HEK293 (cell line): ENCODE measurements at regions not wholly inside any gene's neighbourhood (a gene's known extent, or its start where the extent isn't known, plus 50 kb on each side); places are given as distances from the start of the nearest gene placed in this dataset.

Source experiments
- CTCF ChIA-PET: fragments of 350-600 bp; formaldehyde crosslinking; extraction: SDS; loops from one replicate; lab custom pipeline; 2021; ENCODE audit warnings: antibody characterized with exemption; lab: Yijun Ruan, JAX
- POLR2A ChIA-PET: fragments of 300-600 bp; formaldehyde crosslinking; extraction: SDS; loops from one replicate; lab custom pipeline; 2020; ENCODE audit warnings: antibody characterized with exemption, inconsistent platforms; lab: Yijun Ruan, JAX
- H3K27ac ChIP-seq: fragments of 200-500 bp; sonication (Bioruptor generic); 2 replicates; pipeline ENCODE4 v1.5.1; 2014; ENCODE audit warnings: low read depth, low read length, control low read depth, inconsistent platforms; ENCODE audit errors: extremely low read depth
- H3K36me3 ChIP-seq, 2 experiments: fragments of 200-500 bp in 1 of 2; sonication (Bioruptor generic) in 1 of 2; 1 replicate in 1 of 2; 2 replicates in 1 of 2; pipeline ENCODE4 v1.5.1; 2014 to 2017; ENCODE audit warnings: inconsistent platforms in 2 of 2, low read length in 2 of 2; ENCODE audit not compliant: control insufficient read depth in 2 of 2, insufficient read depth in 1 of 2
- H3K4me1 ChIP-seq: fragments of 200-500 bp; sonication (Bioruptor generic); 2 replicates; pipeline ENCODE4 v1.5.1; 2014; ENCODE audit warnings: mild to moderate bottlenecking, low read length, inconsistent platforms; ENCODE audit not compliant: control insufficient read depth, insufficient read depth
- H3K4me3 ChIP-seq: 2 replicates; pipeline ENCODE4 v1.5.1; 2011; ENCODE audit warnings: low read depth, mild to moderate bottlenecking, control low read depth, low read length, moderate library complexity
- H3K9me3 ChIP-seq: fragments of 200-500 bp; sonication (Bioruptor generic); 2 replicates; pipeline ENCODE4 v1.5.1; 2014; ENCODE audit warnings: low read depth, low read length, inconsistent platforms; ENCODE audit not compliant: control insufficient read depth, insufficient read depth
- FEZF1 ChIP-seq: fragments of 450-650 bp; formaldehyde crosslinking; IDR thresholded peaks from 2 replicates; pipeline ENCODE4 v1.5.1; 2016; ENCODE audit warnings: missing biosample characterization, missing genetic modification characterization
- GLIS1 ChIP-seq: fragments of 450-650 bp; formaldehyde crosslinking; IDR thresholded peaks from 2 replicates; pipeline ENCODE4 v1.5.1; 2016; ENCODE audit warnings: missing biosample characterization, missing genetic modification characterization
- KLF7 ChIP-seq: fragments of 450-650 bp; formaldehyde crosslinking; IDR thresholded peaks from 2 replicates; pipeline ENCODE4 v1.5.1; 2016; ENCODE audit warnings: missing biosample characterization, missing genetic modification characterization, borderline replicate concordance
- SP2 ChIP-seq: fragments of 450-650 bp; formaldehyde crosslinking; IDR thresholded peaks from 2 replicates; pipeline ENCODE4 v1.5.1; 2016; ENCODE audit warnings: missing biosample characterization, missing genetic modification characterization
- TRIM28 ChIP-seq: IDR thresholded peaks from 2 replicates; pipeline ENCODE4 v1.6.1; 2011; ENCODE audit warnings: low read length, control low read depth, borderline replicate concordance
- ZNF121 ChIP-seq: fragments of 450-650 bp; formaldehyde crosslinking; IDR thresholded peaks from 2 replicates; pipeline ENCODE4 v1.5.1; 2016; ENCODE audit warnings: missing biosample characterization, missing genetic modification characterization
- ZNF140 ChIP-seq: fragments of 450-650 bp; formaldehyde crosslinking; IDR thresholded peaks from 2 replicates; pipeline ENCODE4 v1.5.1; 2016; ENCODE audit warnings: missing biosample characterization, missing genetic modification characterization
- ZNF157 ChIP-seq: fragments of 450-650 bp; formaldehyde crosslinking; IDR thresholded peaks from 2 replicates; pipeline ENCODE4 v1.5.1; 2016; ENCODE audit warnings: missing biosample characterization, missing genetic modification characterization
- ZNF223 ChIP-seq: fragments of 450-650 bp; formaldehyde crosslinking; IDR thresholded peaks from 2 replicates; pipeline ENCODE4 v1.5.1; 2016; ENCODE audit warnings: missing biosample characterization, missing genetic modification characterization
- ZNF354C ChIP-seq: fragments of 450-650 bp; formaldehyde crosslinking; IDR thresholded peaks from 2 replicates; pipeline ENCODE4 v1.5.1; 2016; ENCODE audit warnings: missing biosample characterization, missing genetic modification characterization, low read depth, borderline replicate concordance
- ZNF37A ChIP-seq: fragments of 450-650 bp; IDR thresholded peaks from 2 replicates; pipeline ENCODE4 v1.5.1; 2018; ENCODE audit warnings: missing biosample characterization, missing genetic modification characterization
- ZNF404 ChIP-seq: fragments of 450-650 bp; formaldehyde crosslinking; IDR thresholded peaks from 2 replicates; pipeline ENCODE4 v1.5.1; 2017; ENCODE audit warnings: missing biosample characterization, missing genetic modification characterization
- ZNF514 ChIP-seq: fragments of 450-650 bp; formaldehyde crosslinking; IDR thresholded peaks from 2 replicates; pipeline ENCODE4 v1.5.1; 2016; ENCODE audit warnings: missing biosample characterization, missing genetic modification characterization
- ZNF623 ChIP-seq: fragments of 450-650 bp; formaldehyde crosslinking; IDR thresholded peaks from 2 replicates; pipeline ENCODE4 v1.5.1; 2016; ENCODE audit warnings: missing biosample characterization, missing genetic modification characterization
- ZNF629 ChIP-seq: fragments of 450-650 bp; formaldehyde crosslinking; IDR thresholded peaks from 2 replicates; pipeline ENCODE4 v1.5.1; 2017; ENCODE audit warnings: missing biosample characterization, missing genetic modification characterization
- ZNF777 ChIP-seq: fragments of 450-650 bp; formaldehyde crosslinking; IDR thresholded peaks from 2 replicates; pipeline ENCODE4 v1.5.1; 2017; ENCODE audit warnings: missing biosample characterization, missing genetic modification characterization, borderline replicate concordance
- ZNF785 ChIP-seq: fragments of 450-650 bp; formaldehyde crosslinking; IDR thresholded peaks from 2 replicates; pipeline ENCODE4 v1.5.1; 2016; ENCODE audit warnings: missing biosample characterization, missing genetic modification characterization
- ZNF791 ChIP-seq: fragments of 450-650 bp; formaldehyde crosslinking; IDR thresholded peaks from 2 replicates; pipeline ENCODE4 v1.5.1; 2016; ENCODE audit warnings: missing biosample characterization, missing genetic modification characterization
- TF ChIP-seq, protein P1 (sequence below): fragments of 450-650 bp; formaldehyde crosslinking; optimal IDR thresholded peaks from 2 replicates; pipeline ENCODE3; 2016; ENCODE audit warnings: missing biosample characterization, mild to moderate bottlenecking, missing genetic modification characterization
- TF ChIP-seq, protein P2 (sequence below): fragments of 450-650 bp; formaldehyde crosslinking; IDR thresholded peaks from 2 replicates; pipeline ENCODE4 v1.5.1; 2017; ENCODE audit warnings: missing biosample characterization, mild to moderate bottlenecking, missing genetic modification characterization, moderate library complexity
- TF ChIP-seq, protein P3 (sequence below): fragments of 450-650 bp; formaldehyde crosslinking; IDR thresholded peaks from 2 replicates; pipeline ENCODE4 v1.5.1; 2016; ENCODE audit warnings: missing biosample characterization, missing genetic modification characterization, low read depth
- TF ChIP-seq, protein P4 (sequence below): fragments of 450-650 bp; IDR thresholded peaks from 2 replicates; pipeline ENCODE4 v1.5.1; 2018; ENCODE audit warnings: missing biosample characterization, mild to moderate bottlenecking, missing genetic modification characterization
- TF ChIP-seq, protein P5 (sequence below): fragments of 450-650 bp; formaldehyde crosslinking; IDR thresholded peaks from 2 replicates; pipeline ENCODE4 v1.5.1; 2017; ENCODE audit warnings: missing biosample characterization, missing genetic modification characterization
- TF ChIP-seq, protein P6 (sequence below): fragments of 450-650 bp; formaldehyde crosslinking; IDR thresholded peaks from 2 replicates; pipeline ENCODE4 v1.5.0; 2017; ENCODE audit warnings: missing biosample characterization, missing genetic modification characterization, borderline replicate concordance

DNA sequence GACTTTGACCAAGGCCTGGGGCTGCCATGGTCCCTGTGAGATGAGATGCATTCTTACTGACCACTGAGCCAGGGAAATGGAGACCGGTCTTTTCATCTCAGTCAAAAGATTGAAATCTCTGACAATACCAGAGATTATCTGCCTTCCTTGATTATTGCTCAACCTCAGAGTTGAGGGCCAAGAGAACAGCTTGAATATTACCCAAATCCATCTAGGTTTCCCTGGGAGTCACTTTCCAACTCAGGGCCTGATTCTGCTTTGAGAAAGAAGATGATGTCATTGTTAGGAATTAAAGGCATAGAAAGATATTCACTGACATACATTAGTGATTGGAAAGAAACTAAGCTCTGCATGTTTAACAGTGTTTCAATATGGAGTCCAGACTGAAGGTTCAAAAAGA, 515.9 kb upstream of the TBX3 start:
- no peaks in the 10 kb centered on the region for H3K9me3 ChIP-seq
- CTCF ChIA-PET, result interaction anchor here (0.9 to 1.0 kb wide), 2 partner anchors 11 to 33 kb away, joined by 3 read pairs; no protein-coding TSS in a partner anchor
- POLR2A ChIA-PET, result interaction anchor here (0.8 kb wide), 1 partner anchor 516 kb away, joined by 3 read pairs; the partner anchor contains the start of gene TBX3
- H3K27ac ChIP-seq, result no peak overlapping the region
- TF ChIP-seq ZNF785 (tag by site-specific recombination), result no peak
- TF ChIP-seq, protein P1, sequence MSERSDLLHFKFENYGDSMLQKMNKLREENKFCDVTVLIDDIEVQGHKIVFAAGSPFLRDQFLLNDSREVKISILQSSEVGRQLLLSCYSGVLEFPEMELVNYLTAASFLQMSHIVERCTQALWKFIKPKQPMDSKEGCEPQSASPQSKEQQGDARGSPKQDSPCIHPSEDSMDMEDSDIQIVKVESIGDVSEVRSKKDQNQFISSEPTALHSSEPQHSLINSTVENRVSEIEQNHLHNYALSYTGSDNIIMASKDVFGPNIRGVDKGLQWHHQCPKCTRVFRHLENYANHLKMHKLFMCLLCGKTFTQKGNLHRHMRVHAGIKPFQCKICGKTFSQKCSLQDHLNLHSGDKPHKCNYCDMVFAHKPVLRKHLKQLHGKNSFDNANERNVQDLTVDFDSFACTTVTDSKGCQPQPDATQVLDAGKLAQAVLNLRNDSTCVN (tag by site-specific recombination), result no peak
- TF ChIP-seq, protein P2, sequence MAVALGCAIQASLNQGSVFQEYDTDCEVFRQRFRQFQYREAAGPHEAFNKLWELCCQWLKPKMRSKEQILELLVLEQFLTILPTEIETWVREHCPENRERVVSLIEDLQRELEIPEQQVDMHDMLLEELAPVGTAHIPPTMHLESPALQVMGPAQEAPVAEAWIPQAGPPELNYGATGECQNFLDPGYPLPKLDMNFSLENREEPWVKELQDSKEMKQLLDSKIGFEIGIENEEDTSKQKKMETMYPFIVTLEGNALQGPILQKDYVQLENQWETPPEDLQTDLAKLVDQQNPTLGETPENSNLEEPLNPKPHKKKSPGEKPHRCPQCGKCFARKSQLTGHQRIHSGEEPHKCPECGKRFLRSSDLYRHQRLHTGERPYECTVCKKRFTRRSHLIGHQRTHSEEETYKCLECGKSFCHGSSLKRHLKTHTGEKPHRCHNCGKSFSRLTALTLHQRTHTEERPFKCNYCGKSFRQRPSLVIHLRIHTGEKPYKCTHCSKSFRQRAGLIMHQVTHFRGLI (tag by site-specific recombination), result no peak
- TF ChIP-seq, protein P3, sequence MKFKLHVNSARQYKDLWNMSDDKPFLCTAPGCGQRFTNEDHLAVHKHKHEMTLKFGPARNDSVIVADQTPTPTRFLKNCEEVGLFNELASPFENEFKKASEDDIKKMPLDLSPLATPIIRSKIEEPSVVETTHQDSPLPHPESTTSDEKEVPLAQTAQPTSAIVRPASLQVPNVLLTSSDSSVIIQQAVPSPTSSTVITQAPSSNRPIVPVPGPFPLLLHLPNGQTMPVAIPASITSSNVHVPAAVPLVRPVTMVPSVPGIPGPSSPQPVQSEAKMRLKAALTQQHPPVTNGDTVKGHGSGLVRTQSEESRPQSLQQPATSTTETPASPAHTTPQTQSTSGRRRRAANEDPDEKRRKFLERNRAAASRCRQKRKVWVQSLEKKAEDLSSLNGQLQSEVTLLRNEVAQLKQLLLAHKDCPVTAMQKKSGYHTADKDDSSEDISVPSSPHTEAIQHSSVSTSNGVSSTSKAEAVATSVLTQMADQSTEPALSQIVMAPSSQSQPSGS (tag by site-specific recombination), result peak; percentile 94
- no peak for TF ChIP-seq TRIM28
- TF ChIP-seq ZNF37A, result no peak
- no peak for TF ChIP-seq ZNF223
- TF ChIP-seq SP2 (tag by site-specific recombination), result no peak
- 0 out of 2 replicates have a peak, but pooled peaks have one; percentile 18 for TF ChIP-seq ZNF629 (tag by site-specific recombination)
- TF ChIP-seq ZNF514, result no peak
- TF ChIP-seq ZNF157 (tag by site-specific recombination), result no peak
- no peak for TF ChIP-seq ZNF623 (tag by site-specific recombination)
- TF ChIP-seq KLF7 (tag by site-specific recombination), result no peak
- no peaks in the 10 kb centered on the region for H3K36me3 ChIP-seq
- H3K4me1 ChIP-seq, result peaks cover 1% of the 10 kb centered on the region
- no peak overlapping the region for H3K4me3 ChIP-seq

DNA sequence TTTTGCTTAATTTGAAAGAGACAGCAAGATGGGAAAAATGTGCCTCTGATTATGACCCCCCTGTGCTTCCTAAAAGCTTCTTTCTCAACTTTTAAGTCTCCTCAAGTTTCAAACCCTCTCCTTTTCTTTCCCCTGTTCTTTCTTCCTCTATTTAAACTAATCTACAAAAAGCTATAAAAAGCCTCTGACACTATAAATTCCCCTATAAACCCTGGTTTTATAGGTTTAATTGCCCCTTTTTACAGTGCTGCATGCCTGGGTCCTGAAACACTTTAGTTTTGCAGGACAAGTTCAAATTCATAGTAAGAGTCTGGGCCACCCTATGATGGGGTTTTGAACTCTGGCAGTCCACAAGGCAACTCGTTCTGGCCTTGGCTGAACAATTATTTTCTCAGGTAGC, 510.9 kb upstream of the TBX3 start:
- Histone ChIP-seq H3K4me3 (no peak overlapping the region), H3K36me3 (no peaks in the 10 kb centered on the region), H3K27ac (peak overlapping the region; percentile 32), H3K4me1 (peaks cover 6% of the 10 kb centered on the region), H3K9me3 (no peaks in the 10 kb centered on the region)
- ChIA-PET CTCF (no interaction called here), POLR2A (no interaction called here)
- peak; percentile 79 for TF ChIP-seq GLIS1 (tag by site-specific recombination)
- no peak for TF ChIP-seq ZNF514
- TF ChIP-seq ZNF791 (tag by site-specific recombination), result no peak
- TF ChIP-seq FEZF1 (tag by site-specific recombination), result peak; percentile 93
- TF ChIP-seq ZNF140, result no peak
- TF ChIP-seq, protein P2 (tag by site-specific recombination), result no peak
- TF ChIP-seq ZNF777 (tag by site-specific recombination), result no peak
- TF ChIP-seq, protein P4, sequence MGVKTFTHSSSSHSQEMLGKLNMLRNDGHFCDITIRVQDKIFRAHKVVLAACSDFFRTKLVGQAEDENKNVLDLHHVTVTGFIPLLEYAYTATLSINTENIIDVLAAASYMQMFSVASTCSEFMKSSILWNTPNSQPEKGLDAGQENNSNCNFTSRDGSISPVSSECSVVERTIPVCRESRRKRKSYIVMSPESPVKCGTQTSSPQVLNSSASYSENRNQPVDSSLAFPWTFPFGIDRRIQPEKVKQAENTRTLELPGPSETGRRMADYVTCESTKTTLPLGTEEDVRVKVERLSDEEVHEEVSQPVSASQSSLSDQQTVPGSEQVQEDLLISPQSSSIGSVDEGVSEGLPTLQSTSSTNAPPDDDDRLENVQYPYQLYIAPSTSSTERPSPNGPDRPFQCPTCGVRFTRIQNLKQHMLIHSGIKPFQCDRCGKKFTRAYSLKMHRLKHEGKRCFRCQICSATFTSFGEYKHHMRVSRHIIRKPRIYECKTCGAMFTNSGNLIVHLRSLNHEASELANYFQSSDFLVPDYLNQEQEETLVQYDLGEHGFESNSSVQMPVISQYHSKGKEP (tag by site-specific recombination), result peak; percentile 11; the same call in 1 of the 2 replicates
- TF ChIP-seq ZNF121, result no peak
- TF ChIP-seq, protein P5, sequence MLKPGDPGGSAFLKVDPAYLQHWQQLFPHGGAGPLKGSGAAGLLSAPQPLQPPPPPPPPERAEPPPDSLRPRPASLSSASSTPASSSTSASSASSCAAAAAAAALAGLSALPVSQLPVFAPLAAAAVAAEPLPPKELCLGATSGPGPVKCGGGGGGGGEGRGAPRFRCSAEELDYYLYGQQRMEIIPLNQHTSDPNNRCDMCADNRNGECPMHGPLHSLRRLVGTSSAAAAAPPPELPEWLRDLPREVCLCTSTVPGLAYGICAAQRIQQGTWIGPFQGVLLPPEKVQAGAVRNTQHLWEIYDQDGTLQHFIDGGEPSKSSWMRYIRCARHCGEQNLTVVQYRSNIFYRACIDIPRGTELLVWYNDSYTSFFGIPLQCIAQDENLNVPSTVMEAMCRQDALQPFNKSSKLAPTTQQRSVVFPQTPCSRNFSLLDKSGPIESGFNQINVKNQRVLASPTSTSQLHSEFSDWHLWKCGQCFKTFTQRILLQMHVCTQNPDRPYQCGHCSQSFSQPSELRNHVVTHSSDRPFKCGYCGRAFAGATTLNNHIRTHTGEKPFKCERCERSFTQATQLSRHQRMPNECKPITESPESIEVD (tag by site-specific recombination), result peak; percentile 89
- TF ChIP-seq ZNF354C (tag by site-specific recombination), result no peak
- TF ChIP-seq, protein P6, sequence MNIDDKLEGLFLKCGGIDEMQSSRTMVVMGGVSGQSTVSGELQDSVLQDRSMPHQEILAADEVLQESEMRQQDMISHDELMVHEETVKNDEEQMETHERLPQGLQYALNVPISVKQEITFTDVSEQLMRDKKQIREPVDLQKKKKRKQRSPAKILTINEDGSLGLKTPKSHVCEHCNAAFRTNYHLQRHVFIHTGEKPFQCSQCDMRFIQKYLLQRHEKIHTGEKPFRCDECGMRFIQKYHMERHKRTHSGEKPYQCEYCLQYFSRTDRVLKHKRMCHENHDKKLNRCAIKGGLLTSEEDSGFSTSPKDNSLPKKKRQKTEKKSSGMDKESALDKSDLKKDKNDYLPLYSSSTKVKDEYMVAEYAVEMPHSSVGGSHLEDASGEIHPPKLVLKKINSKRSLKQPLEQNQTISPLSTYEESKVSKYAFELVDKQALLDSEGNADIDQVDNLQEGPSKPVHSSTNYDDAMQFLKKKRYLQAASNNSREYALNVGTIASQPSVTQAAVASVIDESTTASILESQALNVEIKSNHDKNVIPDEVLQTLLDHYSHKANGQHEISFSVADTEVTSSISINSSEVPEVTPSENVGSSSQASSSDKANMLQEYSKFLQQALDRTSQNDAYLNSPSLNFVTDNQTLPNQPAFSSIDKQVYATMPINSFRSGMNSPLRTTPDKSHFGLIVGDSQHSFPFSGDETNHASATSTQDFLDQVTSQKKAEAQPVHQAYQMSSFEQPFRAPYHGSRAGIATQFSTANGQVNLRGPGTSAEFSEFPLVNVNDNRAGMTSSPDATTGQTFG (tag by site-specific recombination), result no peak
- TF ChIP-seq ZNF404 (tag by site-specific recombination), result no peak
